AG09319 (cell line): ENCODE measurements at regions not wholly inside any gene's neighbourhood (a gene's known extent, or its start where the extent isn't known, plus 50 kb on each side); places are given as distances from the start of the nearest gene placed in this dataset.

ENCODE experiments used
- DNase-seq: peaks from one replicate; pipeline ENCODE4 v3.0.0-alpha.2; 2010; ENCODE audit warnings: low read depth; ENCODE audit errors: extremely low read depth
- TF ChIP-seq, protein P1 (sequence below): IDR thresholded peaks from 2 replicates; pipeline ENCODE4 v1.5.1; 2011; ENCODE audit warnings: low read depth, mild to moderate bottlenecking, inconsistent platforms, low read length, moderate library complexity

DNA sequence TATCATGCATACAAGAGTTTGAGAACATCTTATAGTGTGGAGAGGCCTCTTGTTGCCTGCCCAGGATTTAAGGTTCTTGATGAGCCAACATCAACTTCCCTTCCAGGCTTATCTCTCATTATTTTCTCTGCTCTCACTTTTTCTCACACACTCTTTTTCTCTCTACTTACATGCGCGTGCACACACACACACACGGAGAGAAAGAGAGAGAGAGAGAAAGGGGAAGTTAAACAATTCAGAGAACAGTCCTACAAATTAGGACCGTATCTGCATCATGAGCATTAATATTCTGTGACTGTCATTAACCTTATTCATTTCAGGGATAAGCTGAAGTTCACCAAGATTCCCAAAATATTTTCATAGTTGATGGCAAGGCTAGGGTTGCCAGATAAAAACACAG is 269.0 kb downstream of the ZNF621 start:
- DNase-seq = no peak
- TF ChIP-seq, protein P1, sequence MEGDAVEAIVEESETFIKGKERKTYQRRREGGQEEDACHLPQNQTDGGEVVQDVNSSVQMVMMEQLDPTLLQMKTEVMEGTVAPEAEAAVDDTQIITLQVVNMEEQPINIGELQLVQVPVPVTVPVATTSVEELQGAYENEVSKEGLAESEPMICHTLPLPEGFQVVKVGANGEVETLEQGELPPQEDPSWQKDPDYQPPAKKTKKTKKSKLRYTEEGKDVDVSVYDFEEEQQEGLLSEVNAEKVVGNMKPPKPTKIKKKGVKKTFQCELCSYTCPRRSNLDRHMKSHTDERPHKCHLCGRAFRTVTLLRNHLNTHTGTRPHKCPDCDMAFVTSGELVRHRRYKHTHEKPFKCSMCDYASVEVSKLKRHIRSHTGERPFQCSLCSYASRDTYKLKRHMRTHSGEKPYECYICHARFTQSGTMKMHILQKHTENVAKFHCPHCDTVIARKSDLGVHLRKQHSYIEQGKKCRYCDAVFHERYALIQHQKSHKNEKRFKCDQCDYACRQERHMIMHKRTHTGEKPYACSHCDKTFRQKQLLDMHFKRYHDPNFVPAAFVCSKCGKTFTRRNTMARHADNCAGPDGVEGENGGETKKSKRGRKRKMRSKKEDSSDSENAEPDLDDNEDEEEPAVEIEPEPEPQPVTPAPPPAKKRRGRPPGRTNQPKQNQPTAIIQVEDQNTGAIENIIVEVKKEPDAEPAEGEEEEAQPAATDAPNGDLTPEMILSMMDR = no peak

DNA sequence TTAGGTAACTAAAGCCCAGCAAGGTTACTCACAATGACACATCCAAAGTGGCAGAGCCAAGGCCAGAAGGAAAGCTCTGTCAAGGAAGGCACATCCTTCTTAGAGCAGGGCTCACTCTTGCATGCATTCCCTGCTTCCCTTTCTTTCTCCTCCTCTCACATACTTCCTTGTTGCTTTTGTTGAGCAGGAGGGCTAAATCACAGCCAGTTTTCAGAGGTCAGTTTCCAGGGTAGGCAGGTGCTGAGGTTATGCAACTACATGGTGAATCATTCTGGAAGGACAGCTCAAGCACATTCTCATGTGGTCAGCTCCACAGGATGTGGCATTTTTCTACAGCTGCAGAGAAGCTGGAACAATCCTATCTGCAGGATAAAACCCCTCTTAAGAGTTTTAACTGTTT is 275.6 kb downstream of the ZNF621 start:
- peak; percentile 7 for DNase-seq
- TF ChIP-seq, protein P1 = no peak

DNA sequence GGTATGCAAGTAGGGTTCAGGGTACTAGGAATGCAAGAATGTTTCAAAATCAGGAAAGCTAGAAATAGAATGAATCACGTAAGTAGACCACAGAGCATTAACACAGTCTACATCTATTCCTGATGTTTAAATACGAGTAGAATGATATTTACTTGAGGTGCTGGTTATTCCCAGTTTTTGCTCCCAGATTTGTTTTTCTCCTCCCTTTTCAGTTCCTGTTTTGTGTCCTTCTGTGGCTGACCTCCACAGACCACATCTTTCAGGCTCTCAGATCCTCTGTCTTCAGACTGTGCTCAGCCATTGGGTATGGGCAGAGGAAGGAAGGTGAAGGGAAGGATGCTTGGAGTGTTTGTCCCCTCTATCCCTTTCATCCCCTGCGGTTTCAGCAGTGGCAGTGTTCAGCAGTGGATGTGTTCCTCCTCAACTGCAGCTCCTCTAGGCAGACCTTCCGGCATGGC is 276.6 kb downstream of the ZNF621 start:
- TF ChIP-seq, protein P1 = no peak

DNA sequence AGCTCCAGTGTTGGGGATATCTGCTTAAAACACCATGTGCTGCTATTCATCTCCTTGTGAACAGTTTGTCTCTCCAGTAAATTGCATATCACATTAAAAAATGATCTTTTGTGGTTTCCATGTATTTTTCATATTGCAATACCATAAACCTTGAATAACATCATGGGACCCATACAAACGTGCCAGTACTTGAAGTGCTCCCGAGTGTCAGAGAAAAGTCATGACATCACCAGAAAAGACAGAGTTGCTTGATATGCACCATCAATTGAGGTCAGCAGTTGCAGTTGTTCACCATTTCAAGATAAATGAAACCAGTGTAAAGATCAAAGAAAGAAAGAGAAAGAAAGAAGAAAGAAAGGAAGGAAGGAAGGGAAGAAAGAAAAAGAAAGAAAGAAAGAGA is 278.6 kb downstream of the ZNF621 start:
- DNase-seq = no peak
- TF ChIP-seq, protein P1 = no peak

More for the DNA sequence above, 276.6 kb downstream of the ZNF621 start:
- DNase-seq = no peak

DNA sequence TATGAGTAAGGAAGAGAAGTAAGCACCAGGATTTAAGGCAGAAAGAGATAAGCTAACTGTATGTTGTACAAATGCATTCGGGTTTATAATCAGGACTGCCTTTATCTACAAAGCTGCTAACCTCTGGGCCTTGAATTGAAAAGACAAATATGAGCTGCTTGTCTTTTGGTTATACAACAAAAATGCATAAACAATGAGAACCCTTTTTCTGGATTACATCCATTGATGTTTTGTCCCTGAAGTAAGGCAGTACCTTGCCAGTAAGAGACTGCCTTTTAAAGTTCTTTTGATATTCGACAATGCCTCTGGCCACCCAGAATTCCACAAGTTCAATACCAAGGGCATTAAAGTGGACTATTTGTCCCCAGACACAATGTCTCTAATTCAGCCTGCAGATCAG is 280.7 kb downstream of the ZNF621 start:
- TF ChIP-seq, protein P1 = no peak
- DNase-seq = no peak

DNA sequence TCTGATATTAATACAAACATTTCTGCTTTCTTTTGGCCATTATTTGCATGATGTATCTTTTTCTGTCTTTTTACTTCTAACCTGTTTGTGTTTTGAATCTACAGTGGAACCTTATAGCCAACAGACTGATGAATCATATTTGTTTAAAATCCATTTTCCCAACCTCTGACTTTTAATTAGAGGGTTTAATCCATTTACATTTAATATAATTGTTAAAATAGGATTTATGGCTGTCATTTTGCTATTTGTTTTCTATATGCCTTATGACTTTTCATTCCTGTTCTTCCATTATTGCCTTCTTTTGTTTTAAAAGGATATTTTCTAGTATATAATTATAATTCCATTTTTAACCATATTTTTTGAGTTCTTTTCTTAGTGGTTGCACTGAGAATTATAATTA is 286.1 kb downstream of the ZNF621 start:
- DNase-seq = no peak
- TF ChIP-seq, protein P1 = no peak

DNA sequence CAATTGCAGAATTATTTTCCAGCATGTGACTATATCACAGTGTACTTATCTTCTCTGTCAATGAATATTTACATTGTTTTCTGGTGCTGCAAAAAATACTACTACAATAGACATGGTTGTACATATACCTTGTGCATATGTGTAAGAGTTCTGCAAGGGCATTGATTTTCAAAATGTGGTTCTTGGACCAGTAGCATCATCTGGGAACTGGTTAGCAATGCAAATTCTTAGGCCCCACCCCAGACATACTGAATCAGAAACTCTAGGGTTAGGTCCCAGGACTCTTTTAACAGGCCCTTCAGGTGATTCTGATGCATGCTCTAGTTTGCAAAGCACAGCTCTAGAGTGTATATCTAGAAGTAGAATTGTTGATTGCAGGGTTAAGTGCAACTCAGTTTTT is 292.3 kb downstream of the ZNF621 start:
- TF ChIP-seq, protein P1 = no peak
- no peak for DNase-seq

DNA sequence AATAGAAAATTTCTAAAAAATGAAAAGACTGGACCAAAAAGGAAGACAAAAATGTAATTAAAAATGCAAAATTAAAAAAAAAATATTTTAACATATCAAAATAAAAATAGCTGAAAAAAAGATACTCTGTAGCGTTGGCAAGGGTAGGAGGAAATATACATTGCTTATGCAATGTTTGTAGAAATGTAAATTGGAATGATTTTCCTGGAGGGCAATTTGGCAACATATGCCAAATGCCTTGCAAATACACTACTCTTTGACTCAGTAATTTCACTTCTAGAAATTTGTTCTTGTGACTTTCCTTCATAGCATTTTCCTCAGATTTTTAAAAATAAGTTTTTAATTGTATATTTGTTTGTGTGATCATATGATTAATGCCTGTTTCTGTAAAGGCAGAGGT is 296.6 kb downstream of the ZNF621 start:
- DNase-seq = no peak
- TF ChIP-seq, protein P1 = no peak
